ENCODE measurements at regions not wholly inside any gene's neighbourhood (a gene's known extent, or its start where the extent isn't known, plus 50 kb on each side); places are given as distances from the start of the nearest gene placed in this dataset.

DNA sequence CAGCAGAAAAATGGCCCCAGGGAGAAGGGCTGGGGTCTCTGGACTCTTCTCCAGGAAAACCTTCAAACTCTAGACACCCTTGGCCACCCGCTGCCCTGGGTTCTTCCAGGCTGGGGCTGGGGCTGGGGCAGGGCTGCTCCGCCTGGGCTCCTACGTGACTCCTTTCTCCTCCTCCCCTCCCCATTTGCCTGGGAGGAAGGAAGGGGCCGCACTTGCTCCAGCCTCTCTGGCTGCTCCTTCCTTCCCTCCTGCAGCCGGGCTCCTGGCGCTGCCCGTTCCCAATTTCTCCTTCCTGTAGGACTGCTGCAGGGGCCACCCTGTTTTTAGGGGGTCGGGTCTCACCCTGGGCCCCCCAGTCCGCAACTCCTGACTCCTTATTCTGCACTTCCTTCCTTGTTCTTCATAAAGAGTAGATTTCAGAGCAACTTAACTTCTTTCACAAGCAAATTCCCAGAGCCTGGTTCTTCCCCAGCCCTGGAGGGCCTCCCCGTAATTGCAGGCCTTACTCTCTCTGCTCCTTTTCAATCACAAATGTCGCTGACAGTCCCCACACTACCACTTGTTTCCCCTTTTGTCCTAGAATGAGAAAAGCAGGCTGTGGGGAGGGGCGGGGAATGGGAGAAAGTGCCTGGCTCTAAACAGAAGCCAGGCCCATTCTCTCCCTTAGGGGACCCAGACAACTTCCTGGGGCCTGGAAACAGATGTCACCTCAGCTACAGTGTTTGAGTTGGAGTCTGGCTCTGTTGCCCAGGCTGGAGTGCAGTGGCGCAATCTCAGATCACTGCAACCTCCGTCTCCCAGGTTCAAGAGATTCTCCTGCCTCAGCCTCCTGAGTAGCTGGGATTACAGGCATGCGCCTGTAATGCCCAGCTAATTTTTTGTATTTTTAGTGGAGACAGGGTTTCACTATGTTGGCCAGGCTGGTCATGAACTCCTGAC lies 137.8 kb downstream of the ENGASE start:
- intact Hi-C loops (cut with micrococcal nuclease) = no loop called here
- no peak for ATAC-seq

DNA sequence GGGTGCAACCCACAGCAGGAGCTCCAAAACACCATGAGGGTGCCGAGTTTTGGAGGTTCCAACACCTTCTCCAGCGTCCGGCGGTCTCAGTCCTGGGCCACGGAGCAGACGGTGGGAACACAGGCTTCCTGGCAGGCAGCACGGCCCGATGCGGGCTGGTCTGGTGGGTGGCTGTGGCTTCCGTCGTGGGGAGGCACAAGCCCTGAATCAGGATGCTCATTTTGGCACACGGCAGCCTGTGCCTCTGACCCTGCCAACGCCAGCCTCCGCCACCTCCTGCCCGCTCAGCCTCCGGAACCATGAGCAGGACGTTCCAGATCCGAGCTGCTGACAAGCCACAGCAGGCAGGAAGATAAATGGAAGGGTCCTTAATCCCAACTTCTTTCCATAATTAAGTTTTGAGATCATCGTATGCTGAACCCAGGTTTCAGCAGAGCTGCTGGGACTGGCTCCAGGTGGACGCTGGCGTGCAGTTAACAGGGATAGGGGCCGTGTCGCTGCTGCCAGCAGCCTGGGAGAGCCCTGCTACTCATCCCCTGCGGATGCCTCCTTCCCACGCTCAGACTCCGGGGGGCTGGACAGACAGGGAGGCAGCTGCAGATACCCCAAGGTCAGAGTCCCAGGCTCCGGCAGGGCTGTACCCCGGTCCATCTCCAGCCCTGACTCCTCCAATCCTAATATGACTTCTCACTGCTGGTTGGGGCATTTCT lies 136.6 kb downstream of the ENGASE start:
- intact Hi-C loops (cut with micrococcal nuclease) = no loop called here
- no peak for DNase-seq
- no peak for ATAC-seq

More for the DNA sequence above, 137.8 kb downstream of the ENGASE start:
- no peak for DNase-seq

DNA sequence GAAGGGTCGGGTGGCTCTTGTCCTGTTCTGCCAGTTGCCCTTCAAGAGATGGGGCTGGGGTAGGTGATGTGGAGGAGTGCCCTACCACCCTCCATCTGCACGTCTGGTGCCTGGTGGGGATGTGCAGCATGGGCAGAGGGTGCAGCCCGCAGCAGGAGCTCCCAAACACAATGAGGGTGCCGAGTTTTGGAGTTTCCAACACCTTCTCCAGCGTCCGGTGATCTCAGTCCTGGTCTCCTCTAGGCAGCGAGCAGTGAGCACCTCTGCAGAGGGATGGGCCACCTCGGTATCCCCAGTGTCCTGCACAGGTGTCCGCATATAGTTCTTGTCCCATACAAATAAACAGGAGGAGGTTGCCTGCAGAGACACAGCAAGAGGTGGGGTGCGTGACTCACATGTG lies 136.0 kb downstream of the ENGASE start:
- intact Hi-C loops (cut with micrococcal nuclease) = no loop called here
- no peak for DNase-seq
- no peak for ATAC-seq

DNA sequence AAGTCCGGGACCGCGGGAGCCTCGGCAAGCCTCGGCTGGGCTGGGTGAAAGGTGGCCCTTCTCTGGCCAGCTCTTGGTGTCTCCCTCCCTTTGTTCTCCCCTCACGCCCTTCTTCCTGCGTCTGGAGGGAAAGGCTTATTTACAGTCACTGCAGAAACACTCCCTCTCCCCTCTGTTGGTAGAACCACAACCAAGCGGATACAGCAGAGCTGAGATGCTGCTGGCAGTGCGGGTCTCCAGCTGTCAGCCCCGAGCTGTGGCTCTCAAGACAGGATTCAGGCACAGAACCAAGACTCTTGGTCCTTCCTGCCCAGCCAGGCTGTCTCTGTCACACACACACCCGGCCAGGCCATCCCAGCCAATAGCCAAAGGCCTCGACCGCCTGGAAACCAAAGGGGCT lies 133.3 kb downstream of the ENGASE start:
- intact Hi-C loops (cut with micrococcal nuclease) = no loop called here
- ATAC-seq (no peak), DNase-seq (no peak)

DNA sequence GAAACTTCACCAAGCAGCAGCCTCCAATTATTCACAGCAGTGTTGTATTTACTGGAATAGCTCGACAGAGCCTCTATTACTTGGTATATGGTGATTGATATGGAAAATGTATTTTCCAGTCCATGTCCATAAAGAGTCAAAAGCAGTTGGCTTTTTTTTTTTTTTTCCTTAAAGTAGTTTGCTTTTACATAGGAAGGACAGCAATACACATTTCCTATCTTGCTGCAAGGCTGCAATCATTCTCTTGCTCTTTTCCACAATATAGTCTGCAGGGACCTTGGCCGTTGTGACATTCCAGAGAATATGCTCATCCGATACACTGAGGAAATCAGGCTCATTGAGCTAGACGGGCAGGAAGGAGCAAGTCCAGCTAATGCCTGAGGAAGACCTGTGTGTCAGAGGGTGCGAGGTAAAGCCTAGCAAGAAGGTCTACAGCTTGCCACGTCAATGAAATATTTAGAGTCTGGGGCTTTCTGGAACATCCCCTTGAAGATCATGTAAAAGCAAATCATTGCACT lies 131.1 kb downstream of the ENGASE start:
- ATAC-seq (no peak), DNase-seq (no peak)
- intact Hi-C loops (cut with micrococcal nuclease) = no loop called here

DNA sequence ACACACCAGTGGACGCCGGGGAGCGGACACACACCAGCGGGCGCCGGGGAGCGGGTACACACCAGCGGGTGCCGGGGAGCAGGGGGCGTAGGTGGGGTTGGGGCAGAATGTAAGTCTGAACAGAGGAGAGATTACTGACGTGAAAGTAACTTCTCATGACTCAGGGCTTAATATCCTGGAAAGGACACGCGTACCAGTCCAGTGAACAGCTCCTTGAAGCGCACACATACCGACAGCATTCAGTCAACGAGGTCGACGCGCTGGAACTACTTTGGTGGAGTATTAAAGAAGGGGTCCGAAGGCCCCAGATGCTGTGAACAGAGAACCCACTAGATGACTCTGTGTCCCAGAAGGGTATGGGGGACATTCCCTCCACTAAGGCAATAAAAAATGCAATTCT lies 129.6 kb downstream of the ENGASE start:
- no peak for ATAC-seq
- no peak for DNase-seq
- intact Hi-C loops (cut with micrococcal nuclease) = no loop called here

DNA sequence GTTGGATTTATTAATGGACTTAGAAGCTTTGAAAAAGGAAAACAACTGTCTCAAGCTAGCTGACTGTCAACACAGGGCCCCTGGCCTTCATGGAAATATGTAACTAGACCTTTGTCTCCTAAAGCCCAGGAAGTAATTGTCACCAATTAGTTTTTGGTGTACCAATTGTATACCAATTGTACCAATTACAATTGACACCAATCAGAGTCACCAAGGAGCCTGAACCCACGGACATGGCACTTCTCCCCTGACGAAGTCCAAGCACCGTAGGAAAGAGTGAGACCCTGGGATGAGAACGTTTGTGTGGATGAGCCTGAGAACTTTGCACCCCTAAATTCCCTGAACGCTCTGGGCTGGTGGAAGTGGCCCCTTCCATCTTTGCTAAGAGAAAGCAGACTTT lies 129.0 kb downstream of the ENGASE start:
- intact Hi-C loops (cut with micrococcal nuclease) = no loop called here
- ATAC-seq (no peak), DNase-seq (no peak)

DNA sequence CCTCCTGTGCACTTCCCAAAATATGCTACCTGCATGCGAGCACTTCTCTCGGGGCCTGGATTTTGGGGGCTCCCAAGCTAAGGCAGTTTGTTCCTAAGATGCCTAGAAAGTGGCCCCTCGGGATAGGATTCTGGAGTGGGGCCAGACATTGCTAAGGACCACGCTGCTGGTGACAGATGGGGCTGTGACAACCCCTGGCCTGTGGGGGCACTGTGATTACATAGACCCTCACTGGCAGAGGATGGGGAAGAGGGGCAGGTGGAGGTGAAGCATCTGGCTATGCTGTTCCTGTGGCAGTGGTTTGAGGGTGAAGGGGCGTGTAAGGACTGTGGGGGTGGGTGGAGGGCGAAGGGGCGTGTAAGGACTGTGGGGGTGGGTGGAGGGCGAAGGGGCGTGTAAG lies 128.4 kb downstream of the ENGASE start:
- ATAC-seq (no peak), DNase-seq (no peak)
- intact Hi-C loops (cut with micrococcal nuclease) = no loop called here

DNA sequence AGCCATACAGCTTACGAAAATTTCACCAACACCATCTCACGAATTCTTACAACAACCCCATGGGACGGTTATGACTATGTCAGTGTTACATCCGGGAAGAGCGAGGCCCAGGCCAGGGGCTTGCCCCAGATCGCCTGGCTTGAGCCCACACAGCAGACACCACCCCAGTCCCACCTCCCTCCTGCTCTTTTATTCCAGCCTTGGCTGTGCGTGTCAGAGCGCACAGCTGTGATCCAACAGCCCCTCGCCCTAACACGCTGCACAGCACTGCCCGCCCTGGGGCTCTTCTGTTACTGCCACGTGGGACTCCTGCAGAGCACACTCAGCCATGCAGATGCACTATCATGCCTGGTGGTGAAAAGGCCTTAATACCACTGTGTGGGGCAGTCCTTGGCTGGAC lies 127.9 kb downstream of the ENGASE start:
- no peak for DNase-seq
- no peak for ATAC-seq
- intact Hi-C loops (cut with micrococcal nuclease) = no loop called here

DNA sequence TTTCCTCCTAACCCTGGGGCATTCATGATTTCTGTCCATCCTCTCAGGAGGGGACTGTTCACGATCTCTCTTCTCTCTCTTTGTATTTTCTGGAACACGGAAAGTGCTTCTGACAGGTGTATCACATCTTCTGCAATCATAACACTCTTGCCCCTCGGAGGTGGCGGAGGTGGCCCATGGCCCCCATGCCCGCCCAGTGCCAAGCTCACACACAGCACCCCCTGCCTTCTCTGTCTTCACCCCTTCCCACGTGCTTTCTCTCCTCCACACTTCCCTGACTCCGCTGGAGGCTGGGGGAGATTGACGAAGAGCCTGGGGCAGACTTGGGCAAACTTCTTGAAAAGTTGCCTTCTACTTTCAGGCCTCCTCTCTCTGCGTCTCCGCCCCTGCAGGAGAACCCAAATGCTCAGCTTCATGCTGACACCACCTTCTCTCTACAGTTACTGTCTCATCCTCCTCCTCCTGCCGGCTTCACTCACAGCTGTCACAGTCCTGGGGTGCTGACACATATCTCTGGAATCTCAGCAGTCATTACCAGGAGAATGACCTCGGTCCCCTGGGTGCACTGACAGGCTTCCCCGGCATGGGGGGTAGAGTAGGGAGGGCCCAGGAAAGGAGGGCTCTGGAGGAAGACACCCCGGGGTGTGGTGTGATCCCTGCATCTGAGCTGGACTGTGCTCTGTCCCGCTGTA lies 127.1 kb downstream of the ENGASE start:
- intact Hi-C loops (cut with micrococcal nuclease) = no loop called here
- ATAC-seq (no peak), DNase-seq (no peak)

DNA sequence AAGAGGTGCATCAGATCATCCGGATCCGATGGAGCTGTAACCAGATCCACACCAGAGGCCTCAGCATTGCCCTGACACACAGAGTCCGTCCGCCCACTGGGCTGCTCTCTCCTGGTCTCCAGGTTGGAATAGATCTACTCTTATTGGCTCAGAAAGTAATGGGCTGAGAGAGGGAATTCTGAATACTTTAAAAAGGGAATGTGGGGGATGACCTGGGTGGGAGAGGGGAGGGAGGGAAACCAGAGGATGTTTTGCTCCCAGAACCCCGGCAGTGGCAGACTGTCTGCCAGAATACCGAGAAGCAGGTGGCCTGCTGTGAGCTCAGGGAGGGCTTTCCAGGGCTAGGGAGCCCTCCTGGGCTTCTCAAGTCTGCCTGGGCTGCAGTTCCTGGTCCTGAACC lies 126.5 kb downstream of the ENGASE start:
- no peak for ATAC-seq
- intact Hi-C loops (cut with micrococcal nuclease) = no loop called here
- no peak for DNase-seq

DNA sequence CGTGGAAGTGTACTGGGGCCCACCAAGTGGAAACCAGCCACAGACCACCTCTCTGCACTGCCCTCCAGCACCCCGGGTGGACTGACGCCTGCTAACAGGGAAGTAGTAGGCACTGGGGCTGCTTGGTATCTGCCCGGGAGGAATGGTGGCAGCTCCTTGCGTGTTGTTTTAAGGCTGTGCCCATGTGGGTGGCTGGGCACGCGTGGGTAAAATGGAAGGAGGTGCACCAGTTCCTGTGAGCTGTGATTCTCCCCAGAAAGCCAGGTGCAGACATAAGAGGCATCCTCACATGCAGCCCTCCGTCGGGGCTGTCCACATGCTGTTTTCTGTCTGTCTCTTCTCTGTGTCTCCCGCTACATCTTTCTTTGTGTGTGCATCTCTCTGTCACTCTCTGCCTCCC lies 122.3 kb downstream of the ENGASE start:
- intact Hi-C loops (cut with micrococcal nuclease) = no loop called here
- DNase-seq (no peak), ATAC-seq (no peak)

DNA sequence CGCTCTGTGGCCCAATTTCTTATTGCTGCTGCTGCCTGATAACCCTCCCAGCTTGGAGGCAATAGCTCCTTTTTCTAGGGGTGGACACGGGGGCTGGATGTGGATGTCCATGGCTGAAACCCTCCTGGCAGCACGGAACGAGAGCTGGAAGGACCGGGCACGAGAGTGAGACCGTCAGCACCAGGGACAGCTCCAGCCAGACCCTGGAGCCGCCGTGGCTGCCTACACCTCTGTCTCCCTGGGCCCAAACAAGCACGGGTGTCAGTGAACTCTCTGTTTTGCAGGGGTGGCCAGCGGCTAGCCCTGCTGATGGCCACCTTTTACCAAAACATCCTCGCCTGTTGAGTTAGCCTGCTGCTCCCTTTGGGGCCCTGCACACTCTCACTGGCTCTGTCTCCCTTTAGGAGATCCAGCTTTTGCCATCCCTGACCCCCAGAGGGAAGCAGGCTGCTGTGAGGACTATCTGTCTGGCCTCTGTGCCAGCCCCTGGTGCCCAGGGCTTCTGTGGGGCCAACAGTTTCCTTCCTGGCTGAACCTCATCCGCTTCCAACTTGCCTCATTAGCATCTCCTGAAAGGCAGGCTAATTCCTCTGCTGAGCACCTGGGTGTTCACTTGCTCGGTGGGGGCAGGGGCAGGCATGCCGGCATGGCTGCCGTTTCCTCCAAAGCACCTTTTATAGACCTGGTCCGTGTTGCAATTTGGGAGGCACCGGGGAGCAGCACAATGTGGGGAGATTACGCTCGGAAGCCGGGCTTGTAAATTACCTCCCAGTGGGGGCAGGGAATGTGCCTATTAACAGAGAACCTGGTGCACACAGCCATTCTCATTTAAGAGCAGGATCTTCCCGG lies 118.1 kb downstream of the ENGASE start:
- peak; percentile 67 for DNase-seq
- intact Hi-C loops (cut with micrococcal nuclease) = no loop called here
- ATAC-seq = peak; percentile 48

DNA sequence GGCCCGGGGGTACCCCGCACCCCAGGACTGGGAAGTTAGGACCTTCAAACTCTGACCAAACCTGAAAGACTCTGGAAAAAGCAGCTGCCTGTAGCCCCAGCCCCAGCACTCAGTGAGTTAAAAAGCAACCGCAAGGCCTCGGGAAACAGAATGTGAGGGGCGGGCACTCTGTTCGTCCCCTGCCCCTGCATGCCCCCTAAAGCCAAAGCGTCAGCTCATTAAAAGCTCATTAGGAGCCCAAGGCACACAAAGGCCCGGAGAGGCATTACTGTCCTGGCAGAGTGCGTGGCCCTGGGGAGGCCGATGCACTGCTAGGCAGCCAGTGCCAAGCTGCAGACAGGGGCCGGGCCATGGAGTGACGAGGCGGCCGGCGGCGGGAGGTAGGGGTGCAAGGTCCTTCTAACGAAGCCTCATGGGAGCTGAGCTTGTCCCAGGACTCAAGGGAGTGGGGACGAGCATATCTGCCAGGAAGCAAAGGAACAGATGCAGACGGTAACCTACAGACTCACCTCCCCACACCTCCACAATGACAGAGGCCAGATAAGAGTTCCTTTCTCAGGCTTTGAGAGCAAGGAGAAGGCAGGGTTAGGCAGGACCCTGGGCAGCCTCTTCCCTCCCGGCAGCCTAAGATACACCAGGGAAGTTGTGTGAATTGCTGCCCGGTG lies 116.8 kb downstream of the ENGASE start:
- intact Hi-C loops (cut with micrococcal nuclease) = no loop called here
- ATAC-seq (no peak), DNase-seq (no peak)

DNA sequence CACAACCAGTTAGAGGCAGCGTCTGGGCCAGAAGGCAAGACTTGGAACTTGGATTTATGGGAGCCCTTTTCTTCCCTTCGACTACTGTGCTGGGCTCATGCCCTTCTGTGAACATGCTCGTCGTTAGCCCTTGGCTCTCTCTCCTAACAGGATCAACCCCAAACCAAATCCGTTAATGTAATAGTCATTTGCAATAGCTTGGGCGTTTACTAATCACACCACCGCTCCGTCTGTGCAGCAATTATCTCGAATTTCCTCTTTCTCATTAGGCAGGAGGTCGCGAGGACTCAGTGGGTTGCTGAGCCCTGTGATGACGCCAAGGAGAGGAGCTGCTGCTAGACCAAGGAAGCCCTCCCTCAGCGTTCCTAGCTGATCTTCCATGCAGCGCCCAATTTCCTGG lies 114.7 kb downstream of the ENGASE start:
- ATAC-seq (no peak), DNase-seq (no peak)
- intact Hi-C loops (cut with micrococcal nuclease) = loop anchor here (10.0 kb wide), 1 partner anchor 205 kb away; no protein-coding TSS in a partner anchor

DNA sequence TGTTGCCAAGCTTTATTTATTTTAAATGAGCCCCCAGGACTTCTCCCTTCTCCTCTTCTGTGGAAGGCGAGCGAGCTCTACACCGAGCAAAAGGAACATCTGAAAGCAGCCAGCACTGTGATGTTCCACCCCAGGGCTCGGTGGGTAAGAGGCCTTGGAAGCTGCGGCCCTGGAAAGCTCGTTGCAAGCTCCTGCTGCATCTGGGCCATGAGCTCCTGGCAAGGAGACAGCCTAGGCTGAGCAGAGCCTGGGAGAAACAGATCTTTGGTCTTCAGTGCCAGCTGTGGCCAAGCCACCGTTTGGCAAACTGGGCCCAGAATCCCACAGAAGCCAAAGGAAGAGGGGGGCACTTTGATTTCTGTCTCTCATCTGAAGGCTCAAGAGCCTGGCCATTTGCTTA lies 114.1 kb downstream of the ENGASE start:
- DNase-seq = no peak
- no peak for ATAC-seq
- intact Hi-C loops (cut with micrococcal nuclease) = loop anchor here (10.0 kb wide), 1 partner anchor 206 kb away; no protein-coding TSS in a partner anchor

DNA sequence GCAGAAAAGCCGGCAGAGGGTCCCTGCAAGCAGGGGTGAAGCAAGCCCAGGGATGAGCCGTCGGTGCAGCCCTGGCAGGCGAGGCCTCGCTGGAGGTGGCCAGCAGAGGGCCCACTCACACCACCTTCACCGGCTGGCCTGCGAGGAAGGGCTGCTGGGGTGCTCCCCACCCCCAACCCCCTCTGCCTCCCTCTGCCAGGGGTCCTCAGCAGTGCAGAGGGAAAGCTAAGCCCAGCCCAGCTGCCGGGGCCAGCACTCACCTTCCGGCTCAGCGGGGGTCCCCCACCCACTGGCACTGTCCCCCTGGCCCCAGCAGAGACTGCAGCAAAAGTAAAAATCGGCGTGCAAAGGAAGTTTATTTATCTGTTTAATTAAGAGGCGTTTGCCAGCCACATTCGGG lies 113.4 kb downstream of the ENGASE start:
- intact Hi-C loops (cut with micrococcal nuclease) = loop anchor here (10.0 kb wide), 1 partner anchor 207 kb away; no protein-coding TSS in a partner anchor
- peak; percentile 62 for ATAC-seq
- DNase-seq = peak; percentile 48

DNA sequence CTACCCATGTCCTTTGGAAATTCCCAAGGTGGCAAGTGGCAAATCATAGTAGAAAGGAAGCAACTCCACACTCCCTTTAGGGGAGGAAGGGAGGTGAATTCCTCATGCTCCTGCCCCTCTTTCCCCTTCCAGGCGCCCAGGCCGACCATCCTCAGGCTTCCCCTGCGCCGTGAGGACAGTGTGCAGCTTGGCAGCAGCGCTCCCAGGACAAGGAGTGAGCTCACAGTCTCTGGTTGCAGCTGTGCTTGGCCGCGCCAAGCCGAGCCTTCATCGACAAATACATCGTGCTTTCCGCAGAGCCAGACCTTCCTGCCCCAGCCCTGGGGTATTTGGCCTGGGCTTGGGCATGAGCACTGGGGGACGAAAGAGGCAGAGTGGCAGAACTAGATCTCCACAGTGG lies 112.6 kb downstream of the ENGASE start:
- intact Hi-C loops (cut with micrococcal nuclease) = loop anchor here (10.0 kb wide), 1 partner anchor 208 kb away; no protein-coding TSS in a partner anchor
- DNase-seq (no peak), ATAC-seq (no peak)
